ENCODE measurements at regions not wholly inside any gene's neighbourhood (a gene's known extent, or its start where the extent isn't known, plus 50 kb on each side); places are given as distances from the start of the nearest gene placed in this dataset.
"Not testable (repeated sequence)": the region's sequence is repeated elsewhere in the genome, so short reads cannot be mapped to it uniquely, and the experiment has no call there.

- DNase-seq, result not testable (repeated sequence)
Observed at GRCh38 chr2:111453816-111454215, 333.1 kb downstream of the BCL2L11 start.

GRCh38 chr2:111454404-111454803, 333.7 kb downstream of the BCL2L11 start:
- DNase-seq, result not testable (repeated sequence)

GRCh38 chr2:111455016-111456015, 334.6 kb downstream of the BCL2L11 start:
- not testable (repeated sequence) for DNase-seq

- not testable (repeated sequence) for DNase-seq
Observed at GRCh38 chr2:111457191-111457590, 336.5 kb downstream of the BCL2L11 start.

GRCh38 chr2:111460901-111461300, 340.2 kb downstream of the BCL2L11 start:
- DNase-seq, result not testable (repeated sequence)

GRCh38 chr2:111461831-111462230, 341.1 kb downstream of the BCL2L11 start:
- DNase-seq, result not testable (repeated sequence)

- not testable (repeated sequence) for DNase-seq
Observed at GRCh38 chr2:111462572-111462971, 341.9 kb downstream of the BCL2L11 start.

- DNase-seq, result not testable (repeated sequence)
Observed at GRCh38 chr2:111463238-111463848, 342.6 kb downstream of the BCL2L11 start.

- not testable (repeated sequence) for DNase-seq
Observed at GRCh38 chr2:111463956-111464355, 343.2 kb downstream of the BCL2L11 start.

GRCh38 chr2:111464367-111464766, 343.7 kb downstream of the BCL2L11 start:
- not testable (repeated sequence) for DNase-seq

- not testable (repeated sequence) for DNase-seq
Observed at GRCh38 chr2:111465521-111465920, 344.8 kb downstream of the BCL2L11 start.

- not testable (repeated sequence) for DNase-seq
Observed at GRCh38 chr2:111466744-111467143, 346.0 kb downstream of the BCL2L11 start.

GRCh38 chr2:111470924-111471323, 350.2 kb downstream of the BCL2L11 start:
- DNase-seq, result not testable (repeated sequence)

- not testable (repeated sequence) for DNase-seq
Observed at GRCh38 chr2:111471791-111472530, 351.2 kb downstream of the BCL2L11 start.

GRCh38 chr2:111472844-111473403, 352.2 kb downstream of the BCL2L11 start:
- DNase-seq, result not testable (repeated sequence)

GRCh38 chr2:111473522-111473921, 352.8 kb downstream of the BCL2L11 start:
- DNase-seq, result not testable (repeated sequence)

- DNase-seq, result not testable (repeated sequence)
Observed at GRCh38 chr2:111474198-111474705, 353.5 kb downstream of the BCL2L11 start.

- not testable (repeated sequence) for DNase-seq
Observed at GRCh38 chr2:111478335-111478734, 357.6 kb downstream of the BCL2L11 start.

- not testable (repeated sequence) for DNase-seq
Observed at GRCh38 chr2:111478871-111479318, 358.2 kb downstream of the BCL2L11 start.

- DNase-seq, result not testable (repeated sequence)
Observed at GRCh38 chr2:111480016-111480625, 359.4 kb downstream of the BCL2L11 start.

- DNase-seq, result not testable (repeated sequence)
Observed at GRCh38 chr2:111480633-111481032, 359.9 kb downstream of the BCL2L11 start.

- DNase-seq, result not testable (repeated sequence)
Observed at GRCh38 chr2:111481219-111481618, 360.5 kb downstream of the BCL2L11 start.
